Sigmoid colon (tissue), 6 donors: ENCODE measurements at regions not wholly inside any gene's neighbourhood (a gene's known extent, or its start where the extent isn't known, plus 50 kb on each side); places are given as distances from the start of the nearest gene placed in this dataset.

ENCODE experiments used
- DNase-seq: peaks from one replicate; pipeline ENCODE4 v3.0.0-alpha.2; 2019
- H3K27ac ChIP-seq, 4 donors: fragments of 200-600 bp; sonication (generic); one replicate each; pipeline ENCODE4 v1.5.1; 2016 to 2019; ENCODE audit warnings: mild to moderate bottlenecking in 1 of 4
- H3K27me3 ChIP-seq, 3 donors: fragments of 200-600 bp; sonication (generic); one replicate each; pipeline ENCODE4 v1.5.1; 2019; ENCODE audit warnings: mild to moderate bottlenecking in 1 of 3
- H3K36me3 ChIP-seq, 4 donors: fragments of 200-600 bp; sonication (generic); one replicate each; pipeline ENCODE4 v1.5.1; 2016 to 2019
- H3K4me1 ChIP-seq, 4 donors: fragments of 200-600 bp; sonication (generic); one replicate each; pipeline ENCODE4 v1.5.1; 2017 to 2019
- H3K4me3 ChIP-seq, 4 donors: fragments of 200-600 bp; sonication (generic); one replicate each; pipeline ENCODE4 v1.5.1; 2017 to 2019; ENCODE audit warnings: mild to moderate bottlenecking in 2 of 4, moderate library complexity in 1 of 4
- H3K9me3 ChIP-seq, 4 donors: fragments of 200-600 bp in 3 of 4; sonication (generic) in 3 of 4; one replicate each; pipeline versions ENCODE4 v1.5.1 to v1.6.1; 2013 to 2019
- EP300 ChIP-seq, 4 donors: sonication (generic); formaldehyde crosslinking; IDR thresholded peaks; one replicate each; pipeline ENCODE4 v1.6.1; 2017; ENCODE audit warnings: antibody characterized with exemption in 4 of 4
- POLR2A ChIP-seq, 2 donors: fragments of 450-650 bp; IDR thresholded peaks; one replicate each; pipeline ENCODE4 v1.6.1; 2016; ENCODE audit warnings: antibody characterized with exemption in 2 of 2, mild to moderate bottlenecking in 2 of 2, moderate library complexity in 2 of 2
- POLR2AphosphoS5 ChIP-seq, 4 donors: sonication (generic); formaldehyde crosslinking; IDR thresholded peaks; one replicate each; pipeline ENCODE4 v1.6.1; 2017; ENCODE audit warnings: antibody characterized with exemption in 4 of 4
- WGBS, 2 donors: extraction: QIAGEN DNeasy Blood & Tissue Kit; methylation state at CpG; one replicate each; pipeline ENCODE4 v1.1.7; 2013; 5-methylcytosine and 5-hydroxymethylcytosine counted together
- intact Hi-C: fragments of 100-400 bp; cut with DNase I; formaldehyde crosslinking; loops from one replicate; pipeline ENCODE4 v1.15.1; 2023
- TF ChIP-seq, protein P1 (sequence below), 4 experiments: fragments of 450-650 bp in 3 of 4; fragments of 200-600 bp in 1 of 4; IDR thresholded peaks; one replicate each; pipeline ENCODE4 v1.5.1; 2016 to 2019; ENCODE audit warnings: antibody characterized with exemption in 4 of 4, mild to moderate bottlenecking in 3 of 4, moderate library complexity in 2 of 4
- donor health status: healthy with polysubstance abuse.
- donor health status: healthy.

DNA sequence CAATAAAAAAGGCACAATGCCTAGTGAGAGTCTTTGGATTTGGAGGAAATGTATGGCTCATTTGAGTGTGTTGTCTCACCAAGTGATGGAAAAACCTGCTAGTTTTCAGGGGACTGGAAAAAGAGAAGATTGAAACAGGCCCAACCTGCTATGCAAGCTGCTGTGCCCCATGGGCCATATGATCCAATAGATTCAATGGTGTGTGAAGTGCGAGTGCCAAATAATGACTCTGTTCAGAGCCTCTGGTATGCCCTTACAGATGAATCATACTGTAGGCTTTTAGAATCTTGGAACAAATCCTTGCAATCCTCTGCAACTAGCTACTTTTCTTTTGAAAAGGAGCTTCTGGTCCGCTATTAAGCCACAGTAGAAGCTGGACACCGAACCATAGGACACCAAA is 529.8 kb upstream of the CNTNAP5 start:
- WGBS, 2 donors: 73 to 83% methylated on average over 3 of the region's 3 CpGs
- no peak for DNase-seq
- TF ChIP-seq, protein P1, sequence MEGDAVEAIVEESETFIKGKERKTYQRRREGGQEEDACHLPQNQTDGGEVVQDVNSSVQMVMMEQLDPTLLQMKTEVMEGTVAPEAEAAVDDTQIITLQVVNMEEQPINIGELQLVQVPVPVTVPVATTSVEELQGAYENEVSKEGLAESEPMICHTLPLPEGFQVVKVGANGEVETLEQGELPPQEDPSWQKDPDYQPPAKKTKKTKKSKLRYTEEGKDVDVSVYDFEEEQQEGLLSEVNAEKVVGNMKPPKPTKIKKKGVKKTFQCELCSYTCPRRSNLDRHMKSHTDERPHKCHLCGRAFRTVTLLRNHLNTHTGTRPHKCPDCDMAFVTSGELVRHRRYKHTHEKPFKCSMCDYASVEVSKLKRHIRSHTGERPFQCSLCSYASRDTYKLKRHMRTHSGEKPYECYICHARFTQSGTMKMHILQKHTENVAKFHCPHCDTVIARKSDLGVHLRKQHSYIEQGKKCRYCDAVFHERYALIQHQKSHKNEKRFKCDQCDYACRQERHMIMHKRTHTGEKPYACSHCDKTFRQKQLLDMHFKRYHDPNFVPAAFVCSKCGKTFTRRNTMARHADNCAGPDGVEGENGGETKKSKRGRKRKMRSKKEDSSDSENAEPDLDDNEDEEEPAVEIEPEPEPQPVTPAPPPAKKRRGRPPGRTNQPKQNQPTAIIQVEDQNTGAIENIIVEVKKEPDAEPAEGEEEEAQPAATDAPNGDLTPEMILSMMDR (IDR thresholded peaks at IDR 0.05): no peak
- TF ChIP-seq POLR2A (IDR thresholded peaks at IDR 0.05) (no peak), POLR2AphosphoS5 (IDR thresholded peaks at IDR 0.05) (no peak), EP300 (IDR thresholded peaks at IDR 0.05) (no peak)
- no peaks in the 10 kb centered on the region for H3K27me3 ChIP-seq
- no peaks in the 10 kb centered on the region for H3K9me3 ChIP-seq
- no peak overlapping the region for H3K27ac ChIP-seq
- no peak overlapping the region for H3K4me3 ChIP-seq
- H3K36me3 ChIP-seq: no peaks in the 10 kb centered on the region
- H3K4me1 ChIP-seq: no peaks in the 10 kb centered on the region
- intact Hi-C loops: no loop called here

DNA sequence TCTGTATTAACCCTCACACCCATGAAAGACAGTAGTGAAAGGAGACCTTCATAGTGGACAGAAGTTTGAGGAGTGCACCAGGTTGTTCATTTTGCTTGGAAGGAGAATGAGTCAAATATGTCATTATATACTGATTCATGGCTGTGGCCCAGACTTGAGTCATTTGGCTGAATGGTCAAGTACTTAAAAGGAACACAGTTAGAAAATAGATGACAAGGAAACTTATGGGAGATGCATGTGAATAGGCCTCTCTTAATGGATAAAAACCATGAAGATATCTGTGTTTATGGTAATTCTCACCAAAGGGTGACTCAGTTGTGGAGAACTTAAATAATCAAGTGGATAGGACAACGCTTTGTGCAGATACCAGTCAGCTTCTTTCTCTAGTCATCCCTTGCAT is 524.7 kb upstream of the CNTNAP5 start:
- H3K36me3 ChIP-seq: no peaks in the 10 kb centered on the region
- no peak for DNase-seq
- H3K27ac ChIP-seq: no peak overlapping the region
- no peaks in the 10 kb centered on the region for H3K27me3 ChIP-seq
- intact Hi-C loops: no loop called here
- TF ChIP-seq POLR2AphosphoS5 (IDR thresholded peaks at IDR 0.05) (no peak), EP300 (IDR thresholded peaks at IDR 0.05) (no peak), POLR2A (IDR thresholded peaks at IDR 0.05) (no peak)
- TF ChIP-seq, protein P1 (IDR thresholded peaks at IDR 0.05): no peak
- no peak overlapping the region for H3K4me3 ChIP-seq
- peaks cover 0 to 5% (median 0%) of the 10 kb centered on the region in 4 donors for H3K9me3 ChIP-seq
- H3K4me1 ChIP-seq: no peaks in the 10 kb centered on the region
- WGBS, 2 donors: 89 to 94% methylated on average over 1 of the region's 1 CpG

DNA sequence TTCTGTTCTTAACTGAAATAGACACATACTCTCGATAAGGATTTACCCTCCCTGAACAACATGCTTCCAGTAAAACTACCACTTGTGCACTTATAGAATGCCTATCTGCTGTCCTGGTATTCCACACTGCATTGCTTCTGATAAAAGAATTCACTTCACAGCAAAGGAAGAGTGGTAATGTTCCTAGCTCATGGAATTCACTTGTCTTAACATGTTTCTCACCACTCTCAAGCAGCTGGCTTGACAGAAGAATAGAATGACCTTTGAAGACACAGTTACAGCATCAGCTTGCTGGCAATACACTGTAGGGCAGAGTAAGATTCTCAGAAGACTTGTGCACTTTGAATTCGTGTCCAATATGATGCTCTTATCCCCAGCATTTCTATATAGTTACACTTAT is 524.1 kb upstream of the CNTNAP5 start:
- no peak for DNase-seq
- 66 to 83% methylated on average over 2 of the region's 2 CpGs for WGBS, 2 donors
- H3K4me1 ChIP-seq: no peaks in the 10 kb centered on the region
- intact Hi-C loops: no loop called here
- TF ChIP-seq EP300 (IDR thresholded peaks at IDR 0.05) (no peak), POLR2A (IDR thresholded peaks at IDR 0.05) (no peak), POLR2AphosphoS5 (IDR thresholded peaks at IDR 0.05) (no peak)
- TF ChIP-seq, protein P1 (IDR thresholded peaks at IDR 0.05): no peak
- H3K27me3 ChIP-seq: no peaks in the 10 kb centered on the region
- peaks cover 0 to 5% (median 0%) of the 10 kb centered on the region in 4 donors for H3K9me3 ChIP-seq
- no peaks in the 10 kb centered on the region for H3K36me3 ChIP-seq
- H3K4me3 ChIP-seq: no peak overlapping the region
- H3K27ac ChIP-seq: no peak overlapping the region

DNA sequence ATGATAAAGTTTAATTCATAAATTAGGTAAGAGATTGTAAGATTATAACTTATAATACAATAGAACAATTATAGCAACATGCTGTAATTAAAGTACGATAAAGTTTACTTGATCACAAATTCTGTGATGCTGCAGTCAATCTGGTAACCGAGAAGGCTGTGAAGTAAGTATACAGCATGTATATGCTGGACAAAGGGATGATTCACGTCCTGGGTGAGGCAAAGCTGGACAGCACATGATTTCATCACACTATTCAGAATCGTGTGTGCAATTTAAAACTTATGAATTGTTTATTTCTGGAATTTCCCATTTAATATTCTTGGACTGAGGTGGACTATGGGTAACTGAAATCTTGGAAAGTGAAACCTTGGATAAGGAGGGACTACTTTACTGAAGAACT is 522.2 kb upstream of the CNTNAP5 start:
- H3K4me1 ChIP-seq: no peaks in the 10 kb centered on the region
- WGBS, 2 donors: 61 to 68% methylated on average over 4 of the region's 4 CpGs
- H3K36me3 ChIP-seq: no peaks in the 10 kb centered on the region
- no peak for DNase-seq
- no peaks in the 10 kb centered on the region for H3K27me3 ChIP-seq
- TF ChIP-seq POLR2AphosphoS5 (IDR thresholded peaks at IDR 0.05) (no peak), POLR2A (IDR thresholded peaks at IDR 0.05) (no peak), EP300 (IDR thresholded peaks at IDR 0.05) (no peak)
- TF ChIP-seq, protein P1 (IDR thresholded peaks at IDR 0.05): no peak
- intact Hi-C loops: no loop called here
- no peak overlapping the region for H3K4me3 ChIP-seq
- peaks cover 0 to 5% (median 0%) of the 10 kb centered on the region in 4 donors for H3K9me3 ChIP-seq
- H3K27ac ChIP-seq: no peak overlapping the region

DNA sequence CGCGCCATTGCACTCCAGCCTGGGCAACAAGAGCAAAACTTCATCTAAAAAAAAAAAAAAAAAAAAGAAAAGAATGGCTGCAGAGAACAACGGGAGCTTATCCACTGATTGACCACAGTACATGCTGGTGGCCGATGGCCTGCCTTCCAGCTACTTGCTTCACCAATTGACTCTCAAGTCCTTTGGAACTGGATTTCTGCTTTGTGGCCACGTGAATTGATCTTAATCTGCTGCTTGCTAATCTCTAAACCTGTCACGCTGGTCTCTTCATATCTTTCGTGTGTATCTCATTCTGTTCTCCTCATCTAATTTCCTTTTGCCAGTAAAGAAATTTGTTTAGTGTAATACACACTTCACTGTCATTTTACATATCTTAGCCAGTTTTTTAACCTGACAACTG is 512.5 kb upstream of the CNTNAP5 start:
- H3K27me3 ChIP-seq: no peaks in the 10 kb centered on the region
- no peak overlapping the region for H3K27ac ChIP-seq
- 82 to 89% methylated on average over 7 of the region's 7 CpGs for WGBS, 2 donors
- H3K4me3 ChIP-seq: no peak overlapping the region
- no peaks in the 10 kb centered on the region for H3K36me3 ChIP-seq
- TF ChIP-seq POLR2AphosphoS5 (IDR thresholded peaks at IDR 0.05) (no peak), EP300 (IDR thresholded peaks at IDR 0.05) (no peak), POLR2A (IDR thresholded peaks at IDR 0.05) (no peak)
- TF ChIP-seq, protein P1 (IDR thresholded peaks at IDR 0.05): no peak
- no peaks in the 10 kb centered on the region for H3K9me3 ChIP-seq
- no peaks in the 10 kb centered on the region for H3K4me1 ChIP-seq
- no peak for DNase-seq
- intact Hi-C loops: no loop called here
